ENCODE measurements at regions not wholly inside any gene's neighbourhood (a gene's known extent, or its start where the extent isn't known, plus 50 kb on each side); places are given as distances from the start of the nearest gene placed in this dataset.

DNA sequence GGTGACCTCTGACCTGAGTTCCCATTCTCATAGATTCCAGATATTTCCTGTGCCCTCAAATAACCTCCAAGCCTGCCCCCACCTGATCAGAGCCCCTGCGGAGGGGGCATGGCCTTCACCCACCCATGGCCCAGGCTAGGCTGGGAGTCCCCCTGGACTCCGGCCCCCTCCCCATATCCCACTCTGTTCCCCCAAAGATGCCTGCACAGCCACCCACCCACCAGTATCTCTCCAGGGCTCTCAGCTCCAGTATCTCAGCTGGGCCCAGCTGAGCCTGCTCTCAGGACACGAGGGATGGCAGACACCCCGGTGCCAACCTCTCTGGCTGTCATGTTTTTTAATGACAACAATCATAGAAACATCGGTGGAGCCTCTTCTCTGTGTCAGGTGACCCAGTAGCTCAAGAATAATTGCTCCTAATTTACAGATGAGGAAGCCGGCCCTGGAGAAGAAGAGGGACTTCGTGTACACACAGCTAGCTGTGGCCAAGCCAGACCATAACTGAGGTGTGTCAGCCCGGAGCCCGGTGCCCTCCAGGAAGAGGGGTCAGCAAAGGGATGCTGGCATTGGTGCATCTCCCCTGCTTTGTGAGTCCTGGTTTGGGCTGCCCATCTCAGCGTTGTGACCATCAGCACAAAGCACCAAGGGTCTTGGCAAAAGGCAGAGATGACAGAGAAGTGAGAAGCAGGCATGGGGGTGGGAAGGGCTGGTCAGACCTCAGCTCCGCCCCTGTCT, 84.4 kb downstream of the SDC1 start:
- Histone ChIP-seq H3K4me3 (replicated peaks; ENCODE audit: insufficient read depth, low read length) (no peak overlapping the region), H3K27ac (replicated peaks) (no peak overlapping the region), H3K27me3 (ENCODE audit: insufficient read depth, poor library complexity, severe bottlenecking) (no peaks in the 10 kb centered on the region)
- no peak for TF ChIP-seq SPI1 (IDR thresholded peaks at IDR 0.05; ENCODE audit: borderline replicate concordance, low read depth)
- no peak for TF ChIP-seq GABPA (IDR thresholded peaks at IDR 0.05; ENCODE audit: low read depth)
- TF ChIP-seq REST (IDR thresholded peaks at IDR 0.05; ENCODE audit: insufficient replicate concordance, low read depth): no peak
- TF ChIP-seq, protein P1, sequence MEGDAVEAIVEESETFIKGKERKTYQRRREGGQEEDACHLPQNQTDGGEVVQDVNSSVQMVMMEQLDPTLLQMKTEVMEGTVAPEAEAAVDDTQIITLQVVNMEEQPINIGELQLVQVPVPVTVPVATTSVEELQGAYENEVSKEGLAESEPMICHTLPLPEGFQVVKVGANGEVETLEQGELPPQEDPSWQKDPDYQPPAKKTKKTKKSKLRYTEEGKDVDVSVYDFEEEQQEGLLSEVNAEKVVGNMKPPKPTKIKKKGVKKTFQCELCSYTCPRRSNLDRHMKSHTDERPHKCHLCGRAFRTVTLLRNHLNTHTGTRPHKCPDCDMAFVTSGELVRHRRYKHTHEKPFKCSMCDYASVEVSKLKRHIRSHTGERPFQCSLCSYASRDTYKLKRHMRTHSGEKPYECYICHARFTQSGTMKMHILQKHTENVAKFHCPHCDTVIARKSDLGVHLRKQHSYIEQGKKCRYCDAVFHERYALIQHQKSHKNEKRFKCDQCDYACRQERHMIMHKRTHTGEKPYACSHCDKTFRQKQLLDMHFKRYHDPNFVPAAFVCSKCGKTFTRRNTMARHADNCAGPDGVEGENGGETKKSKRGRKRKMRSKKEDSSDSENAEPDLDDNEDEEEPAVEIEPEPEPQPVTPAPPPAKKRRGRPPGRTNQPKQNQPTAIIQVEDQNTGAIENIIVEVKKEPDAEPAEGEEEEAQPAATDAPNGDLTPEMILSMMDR (IDR thresholded peaks at IDR 0.05; ENCODE audit: insufficient read depth, low read length): no peak
- no peak for TF ChIP-seq POLR2AphosphoS5 (IDR thresholded peaks at IDR 0.05; ENCODE audit: low read depth)
- DNase-seq (ENCODE audit: low read depth in 1 of 2, low spot score in 1 of 2): no peak

GRCh38 chr2:20139407-20140172, 85.3 kb downstream of the SDC1 start:
- no peaks in the 10 kb centered on the region for H3K27me3 ChIP-seq (ENCODE audit: insufficient read depth, poor library complexity, severe bottlenecking)
- H3K27ac ChIP-seq (replicated peaks): no peak overlapping the region
- no peak for DNase-seq (ENCODE audit: low read depth in 1 of 2, low spot score in 1 of 2)
- TF ChIP-seq, protein P1 (IDR thresholded peaks at IDR 0.05; ENCODE audit: insufficient read depth, low read length): no peak
- TF ChIP-seq GABPA (IDR thresholded peaks at IDR 0.05; ENCODE audit: low read depth) (no peak), SPI1 (IDR thresholded peaks at IDR 0.05; ENCODE audit: borderline replicate concordance, low read depth) (no peak), POLR2AphosphoS5 (IDR thresholded peaks at IDR 0.05; ENCODE audit: low read depth) (no peak), REST (IDR thresholded peaks at IDR 0.05; ENCODE audit: insufficient replicate concordance, low read depth) (no peak)
- no peak overlapping the region for H3K4me3 ChIP-seq (replicated peaks; ENCODE audit: insufficient read depth, low read length)

GRCh38 chr2:20138696-20139095, 86.2 kb downstream of the SDC1 start:
- Histone ChIP-seq H3K27ac (replicated peaks) (no peak overlapping the region), H3K27me3 (ENCODE audit: insufficient read depth, poor library complexity, severe bottlenecking) (no peaks in the 10 kb centered on the region), H3K4me3 (replicated peaks; ENCODE audit: insufficient read depth, low read length) (no peak overlapping the region)
- DNase-seq (ENCODE audit: low read depth in 1 of 2, low spot score in 1 of 2): no peak
- TF ChIP-seq POLR2AphosphoS5 (IDR thresholded peaks at IDR 0.05; ENCODE audit: low read depth) (no peak), REST (IDR thresholded peaks at IDR 0.05; ENCODE audit: insufficient replicate concordance, low read depth) (no peak), SPI1 (IDR thresholded peaks at IDR 0.05; ENCODE audit: borderline replicate concordance, low read depth) (no peak), GABPA (IDR thresholded peaks at IDR 0.05; ENCODE audit: low read depth) (no peak)
- TF ChIP-seq, protein P1 (IDR thresholded peaks at IDR 0.05; ENCODE audit: insufficient read depth, low read length): no peak
